Neuronal stem cell (in vitro differentiated cells): ENCODE measurements at regions not wholly inside any gene's neighbourhood (a gene's known extent, or its start where the extent isn't known, plus 50 kb on each side); places are given as distances from the start of the nearest gene placed in this dataset.

Experiments used
- DNase-seq: peaks from one replicate; pipeline ENCODE4 v3.0.0-alpha.2; 2013; ENCODE audit warnings: low spot score
- H2AFZ ChIP-seq: one replicate; pipeline ENCODE4 v1.6.1; 2013; ENCODE audit warnings: mild to moderate bottlenecking, low read length, inconsistent platforms
- H2AK5ac ChIP-seq: 2 replicates; pipeline ENCODE4 v1.6.1; 2013; ENCODE audit warnings: low read depth, mild to moderate bottlenecking, inconsistent platforms, low read length, moderate library complexity, mixed read lengths
- H2BK120ac ChIP-seq: 2 replicates; pipeline ENCODE4 v1.6.1; 2013; ENCODE audit warnings: low read depth, mild to moderate bottlenecking, inconsistent platforms, low read length, moderate library complexity, mixed read lengths
- H2BK12ac ChIP-seq: one replicate; pipeline ENCODE4 v1.6.1; 2013; ENCODE audit warnings: low read length, inconsistent platforms
- H2BK15ac ChIP-seq: 2 replicates; pipeline ENCODE4 v1.6.1; 2013; ENCODE audit warnings: mild to moderate bottlenecking, low read length, inconsistent platforms, mixed read lengths
- H2BK5ac ChIP-seq: one replicate; pipeline ENCODE4 v1.6.1; 2013; ENCODE audit warnings: inconsistent platforms, mild to moderate bottlenecking, low read length, moderate library complexity
- H3K14ac ChIP-seq: one replicate; pipeline ENCODE4 v1.6.1; 2013; ENCODE audit warnings: low read length, inconsistent platforms
- H3K18ac ChIP-seq: 2 replicates; pipeline ENCODE4 v1.6.1; 2013; ENCODE audit warnings: low read length, inconsistent platforms
- H3K23ac ChIP-seq: 2 replicates; pipeline ENCODE4 v1.6.1; 2013; ENCODE audit warnings: low read depth, mild to moderate bottlenecking, mixed read lengths, low read length, inconsistent platforms; ENCODE audit not compliant: poor library complexity
- H3K27ac ChIP-seq: replicated peaks from 3 replicates; pipeline ENCODE4 v1.5.1; 2013; ENCODE audit warnings: low read length, inconsistent platforms
- H3K27me3 ChIP-seq, 3 experiments: 2 replicates each; pipeline ENCODE4 v1.6.1; 2013; ENCODE audit warnings: low read length in 3 of 3, mild to moderate bottlenecking in 2 of 3, inconsistent platforms in 1 of 3, low read depth in 1 of 3, mixed read lengths in 1 of 3, moderate library complexity in 1 of 3; ENCODE audit not compliant: control insufficient read depth in 3 of 3, insufficient read depth in 3 of 3
- H3K36me3 ChIP-seq, 2 donors: replicated peaks in 1 of 2; 2 replicates each; pipeline ENCODE4 v1.6.1; 2013; ENCODE audit warnings: low read length in 2 of 2; ENCODE audit not compliant: control insufficient read depth in 2 of 2, insufficient read depth in 2 of 2
- H3K4ac ChIP-seq: 2 replicates; pipeline ENCODE4 v1.6.1; 2013; ENCODE audit warnings: inconsistent platforms, mild to moderate bottlenecking, low read length, moderate library complexity
- H3K4me1 ChIP-seq, 2 donors: 1 replicate in 1 of 2; 2 replicates in 1 of 2; pipeline ENCODE4 v1.6.1; 2013; ENCODE audit warnings: low read length in 2 of 2, low read depth in 1 of 2; ENCODE audit not compliant: control insufficient read depth in 2 of 2, insufficient read depth in 1 of 2
- H3K4me2 ChIP-seq: one replicate; pipeline ENCODE4 v1.6.1; 2013; ENCODE audit warnings: mild to moderate bottlenecking, low read length, inconsistent platforms; ENCODE audit not compliant: insufficient read depth, poor library complexity, severe bottlenecking
- H3K4me3 ChIP-seq, 2 donors: 2 replicates each; pipeline ENCODE4 v1.5.1; 2013; ENCODE audit warnings: low read length in 2 of 2, mild to moderate bottlenecking in 2 of 2, inconsistent platforms in 1 of 2, moderate library complexity in 1 of 2
- H3K79me1 ChIP-seq: one replicate; pipeline ENCODE4 v1.6.1; 2013; ENCODE audit warnings: low read depth, mild to moderate bottlenecking, inconsistent platforms, low read length, moderate library complexity
- H3K9ac ChIP-seq: one replicate; pipeline ENCODE4 v1.6.1; 2013; ENCODE audit warnings: mild to moderate bottlenecking, low read depth, low read length, inconsistent platforms; ENCODE audit not compliant: poor library complexity
- H3K9me3 ChIP-seq, 2 donors: replicated peaks in 1 of 2; 2 replicates each; pipeline versions ENCODE3 to v1.6.1; 2013; ENCODE audit warnings: low read length in 2 of 2, mild to moderate bottlenecking in 2 of 2, inconsistent platforms in 1 of 2, low read depth in 1 of 2, mixed read lengths in 1 of 2, moderate library complexity in 1 of 2; ENCODE audit not compliant: control insufficient read depth in 2 of 2, insufficient read depth in 1 of 2
- H4K8ac ChIP-seq: one replicate; pipeline ENCODE4 v1.6.1; 2013; ENCODE audit warnings: low read depth, mild to moderate bottlenecking, inconsistent platforms, low read length, moderate library complexity
- H4K91ac ChIP-seq: one replicate; pipeline ENCODE4 v1.6.1; 2013; ENCODE audit warnings: low read length, low read depth, mild to moderate bottlenecking, inconsistent platforms; ENCODE audit not compliant: poor library complexity
- WGBS, 2 donors: extraction: QIAGEN DNeasy Blood & Tissue Kit; methylation state at CpG; one replicate each; pipeline ENCODE4 v1.1.7; 2013; ENCODE audit warnings: missing lambda C conversion rate in 2 of 2, mixed read lengths in 1 of 2; ENCODE audit not compliant: insufficient read length in 2 of 2, insufficient replicate concordance in 1 of 2; ENCODE audit errors: extremely low coverage in 2 of 2; 5-methylcytosine and 5-hydroxymethylcytosine counted together

- Histone ChIP-seq H4K8ac (no peak overlapping the region), H3K14ac (no peak overlapping the region), H3K9ac (no peak overlapping the region), H3K4ac (no peak overlapping the region), H2AFZ (no peak overlapping the region), H2BK120ac (no peak overlapping the region), H3K4me2 (no peak overlapping the region), H4K91ac (no peak overlapping the region), H3K79me1 (no peaks in the 10 kb centered on the region), H3K36me3 (no peaks in the 10 kb centered on the region), H3K27me3 (no peaks in the 10 kb centered on the region), H2BK12ac (no peak overlapping the region), H3K27ac (no peak overlapping the region), H3K23ac (no peak overlapping the region), H2AK5ac (no peak overlapping the region), H3K18ac (no peak overlapping the region), H2BK15ac (no peak overlapping the region), H3K4me3 (no peak overlapping the region), H2BK5ac (no peak overlapping the region), H3K9me3 (no peaks in the 10 kb centered on the region), H3K4me1 (peaks cover 0 to 2% of the 10 kb centered on the region in 2 donors)
- WGBS, 2 donors: no CpG with 5 or more reads among the region's 1 CpG
- DNase-seq: no peak
Observed at GRCh38 chr2:223223156-223223555, 171.2 kb downstream of the KCNE4 start.

GRCh38 chr2:223225266-223225665, 173.3 kb downstream of the KCNE4 start:
- no peaks in the 10 kb centered on the region for H3K27me3 ChIP-seq
- no peak overlapping the region for H2AK5ac ChIP-seq
- no peak overlapping the region for H3K4me3 ChIP-seq
- no peak overlapping the region for H4K91ac ChIP-seq
- H3K4me1 ChIP-seq: peaks cover 0 to 9% of the 10 kb centered on the region in 2 donors
- no peak overlapping the region for H3K23ac ChIP-seq
- H2BK5ac ChIP-seq: no peak overlapping the region
- no peak overlapping the region for H4K8ac ChIP-seq
- no peak overlapping the region for H2BK120ac ChIP-seq
- H3K79me1 ChIP-seq: no peaks in the 10 kb centered on the region
- H2BK12ac ChIP-seq: no peak overlapping the region
- H3K9me3 ChIP-seq: no peaks in the 10 kb centered on the region
- H3K27ac ChIP-seq: no peak overlapping the region
- no peak overlapping the region for H3K9ac ChIP-seq
- no peaks in the 10 kb centered on the region for H3K36me3 ChIP-seq
- no peak overlapping the region for H3K18ac ChIP-seq
- no peak overlapping the region for H3K4me2 ChIP-seq
- WGBS, 2 donors: no CpG with 5 or more reads among the region's 3 CpGs
- no peak overlapping the region for H3K4ac ChIP-seq
- no peak for DNase-seq
- H2AFZ ChIP-seq: no peak overlapping the region
- H2BK15ac ChIP-seq: no peak overlapping the region
- H3K14ac ChIP-seq: no peak overlapping the region

- no peak overlapping the region for H3K23ac ChIP-seq
- no peak overlapping the region for H2BK15ac ChIP-seq
- WGBS, 2 donors: no CpG with 5 or more reads among the region's 1 CpG
- H3K4me1 ChIP-seq: peaks cover 0 to 9% of the 10 kb centered on the region in 2 donors
- no peak overlapping the region for H3K4me3 ChIP-seq
- no peak overlapping the region for H3K9ac ChIP-seq
- no peak overlapping the region for H3K4ac ChIP-seq
- no peak overlapping the region for H3K27ac ChIP-seq
- no peak overlapping the region for H3K4me2 ChIP-seq
- no peaks in the 10 kb centered on the region for H3K27me3 ChIP-seq
- H2BK5ac ChIP-seq: no peak overlapping the region
- H3K18ac ChIP-seq: no peak overlapping the region
- no peak overlapping the region for H3K14ac ChIP-seq
- H2BK120ac ChIP-seq: no peak overlapping the region
- H3K36me3 ChIP-seq: no peaks in the 10 kb centered on the region
- DNase-seq: no peak
- H3K9me3 ChIP-seq: no peaks in the 10 kb centered on the region
- H2AFZ ChIP-seq: no peak overlapping the region
- H3K79me1 ChIP-seq: no peaks in the 10 kb centered on the region
- H2BK12ac ChIP-seq: no peak overlapping the region
- H4K8ac ChIP-seq: no peak overlapping the region
- H2AK5ac ChIP-seq: no peak overlapping the region
- no peak overlapping the region for H4K91ac ChIP-seq
Observed at GRCh38 chr2:223226264-223226663, 174.3 kb downstream of the KCNE4 start.

GRCh38 chr2:223227338-223227737, 175.3 kb downstream of the KCNE4 start:
- Histone ChIP-seq H3K27ac (no peak overlapping the region), H3K23ac (no peak overlapping the region), H4K91ac (no peak overlapping the region), H3K4me1 (peaks cover 0 to 9% of the 10 kb centered on the region in 2 donors), H3K36me3 (no peaks in the 10 kb centered on the region), H3K18ac (no peak overlapping the region), H2BK5ac (no peak overlapping the region), H2BK12ac (no peak overlapping the region), H3K4me3 (no peak overlapping the region), H4K8ac (no peak overlapping the region), H2AFZ (no peak overlapping the region), H3K9me3 (no peaks in the 10 kb centered on the region), H3K4me2 (no peak overlapping the region), H3K4ac (no peak overlapping the region), H3K27me3 (no peaks in the 10 kb centered on the region), H3K79me1 (no peaks in the 10 kb centered on the region), H2BK120ac (no peak overlapping the region), H3K14ac (no peak overlapping the region), H2BK15ac (no peak overlapping the region), H3K9ac (no peak overlapping the region), H2AK5ac (no peak overlapping the region)
- no CpG with 5 or more reads among the region's 2 CpGs for WGBS, 2 donors
- DNase-seq: no peak
